Neuronal stem cell (in vitro differentiated cells): ENCODE measurements at regions not wholly inside any gene's neighbourhood (a gene's known extent, or its start where the extent isn't known, plus 50 kb on each side); places are given as distances from the start of the nearest gene placed in this dataset.

Experiments
- DNase-seq: peaks from one replicate; pipeline ENCODE4 v3.0.0-alpha.2; 2013; ENCODE audit warnings: low spot score
- H2AFZ ChIP-seq: one replicate; pipeline ENCODE4 v1.6.1; 2013; ENCODE audit warnings: mild to moderate bottlenecking, low read length, inconsistent platforms
- H2AK5ac ChIP-seq: 2 replicates; pipeline ENCODE4 v1.6.1; 2013; ENCODE audit warnings: low read depth, mild to moderate bottlenecking, inconsistent platforms, low read length, moderate library complexity, mixed read lengths
- H2BK120ac ChIP-seq: 2 replicates; pipeline ENCODE4 v1.6.1; 2013; ENCODE audit warnings: low read depth, mild to moderate bottlenecking, inconsistent platforms, low read length, moderate library complexity, mixed read lengths
- H2BK12ac ChIP-seq: one replicate; pipeline ENCODE4 v1.6.1; 2013; ENCODE audit warnings: low read length, inconsistent platforms
- H2BK15ac ChIP-seq: 2 replicates; pipeline ENCODE4 v1.6.1; 2013; ENCODE audit warnings: mild to moderate bottlenecking, low read length, inconsistent platforms, mixed read lengths
- H2BK5ac ChIP-seq: one replicate; pipeline ENCODE4 v1.6.1; 2013; ENCODE audit warnings: inconsistent platforms, mild to moderate bottlenecking, low read length, moderate library complexity
- H3K14ac ChIP-seq: one replicate; pipeline ENCODE4 v1.6.1; 2013; ENCODE audit warnings: low read length, inconsistent platforms
- H3K18ac ChIP-seq: 2 replicates; pipeline ENCODE4 v1.6.1; 2013; ENCODE audit warnings: low read length, inconsistent platforms
- H3K23ac ChIP-seq: 2 replicates; pipeline ENCODE4 v1.6.1; 2013; ENCODE audit warnings: low read depth, mild to moderate bottlenecking, mixed read lengths, low read length, inconsistent platforms; ENCODE audit not compliant: poor library complexity
- H3K27ac ChIP-seq: replicated peaks from 3 replicates; pipeline ENCODE4 v1.5.1; 2013; ENCODE audit warnings: low read length, inconsistent platforms
- H3K27me3 ChIP-seq, 3 experiments: 2 replicates each; pipeline ENCODE4 v1.6.1; 2013; ENCODE audit warnings: low read length in 3 of 3, mild to moderate bottlenecking in 2 of 3, inconsistent platforms in 1 of 3, low read depth in 1 of 3, mixed read lengths in 1 of 3, moderate library complexity in 1 of 3; ENCODE audit not compliant: control insufficient read depth in 3 of 3, insufficient read depth in 3 of 3
- H3K36me3 ChIP-seq, 2 donors: replicated peaks in 1 of 2; 2 replicates each; pipeline ENCODE4 v1.6.1; 2013; ENCODE audit warnings: low read length in 2 of 2; ENCODE audit not compliant: control insufficient read depth in 2 of 2, insufficient read depth in 2 of 2
- H3K4ac ChIP-seq: 2 replicates; pipeline ENCODE4 v1.6.1; 2013; ENCODE audit warnings: inconsistent platforms, mild to moderate bottlenecking, low read length, moderate library complexity
- H3K4me1 ChIP-seq, 2 donors: 1 replicate in 1 of 2; 2 replicates in 1 of 2; pipeline ENCODE4 v1.6.1; 2013; ENCODE audit warnings: low read length in 2 of 2, low read depth in 1 of 2; ENCODE audit not compliant: control insufficient read depth in 2 of 2, insufficient read depth in 1 of 2
- H3K4me2 ChIP-seq: one replicate; pipeline ENCODE4 v1.6.1; 2013; ENCODE audit warnings: mild to moderate bottlenecking, low read length, inconsistent platforms; ENCODE audit not compliant: insufficient read depth, poor library complexity, severe bottlenecking
- H3K4me3 ChIP-seq, 2 donors: 2 replicates each; pipeline ENCODE4 v1.5.1; 2013; ENCODE audit warnings: low read length in 2 of 2, mild to moderate bottlenecking in 2 of 2, inconsistent platforms in 1 of 2, moderate library complexity in 1 of 2
- H3K79me1 ChIP-seq: one replicate; pipeline ENCODE4 v1.6.1; 2013; ENCODE audit warnings: low read depth, mild to moderate bottlenecking, inconsistent platforms, low read length, moderate library complexity
- H3K9ac ChIP-seq: one replicate; pipeline ENCODE4 v1.6.1; 2013; ENCODE audit warnings: mild to moderate bottlenecking, low read depth, low read length, inconsistent platforms; ENCODE audit not compliant: poor library complexity
- H3K9me3 ChIP-seq, 2 donors: replicated peaks in 1 of 2; 2 replicates each; pipeline versions ENCODE3 to v1.6.1; 2013; ENCODE audit warnings: low read length in 2 of 2, mild to moderate bottlenecking in 2 of 2, inconsistent platforms in 1 of 2, low read depth in 1 of 2, mixed read lengths in 1 of 2, moderate library complexity in 1 of 2; ENCODE audit not compliant: control insufficient read depth in 2 of 2, insufficient read depth in 1 of 2
- H4K8ac ChIP-seq: one replicate; pipeline ENCODE4 v1.6.1; 2013; ENCODE audit warnings: low read depth, mild to moderate bottlenecking, inconsistent platforms, low read length, moderate library complexity
- H4K91ac ChIP-seq: one replicate; pipeline ENCODE4 v1.6.1; 2013; ENCODE audit warnings: low read length, low read depth, mild to moderate bottlenecking, inconsistent platforms; ENCODE audit not compliant: poor library complexity
- WGBS, 2 donors: extraction: QIAGEN DNeasy Blood & Tissue Kit; methylation state at CpG; one replicate each; pipeline ENCODE4 v1.1.7; 2013; ENCODE audit warnings: missing lambda C conversion rate in 2 of 2, mixed read lengths in 1 of 2; ENCODE audit not compliant: insufficient read length in 2 of 2, insufficient replicate concordance in 1 of 2; ENCODE audit errors: extremely low coverage in 2 of 2; 5-methylcytosine and 5-hydroxymethylcytosine counted together

DNA sequence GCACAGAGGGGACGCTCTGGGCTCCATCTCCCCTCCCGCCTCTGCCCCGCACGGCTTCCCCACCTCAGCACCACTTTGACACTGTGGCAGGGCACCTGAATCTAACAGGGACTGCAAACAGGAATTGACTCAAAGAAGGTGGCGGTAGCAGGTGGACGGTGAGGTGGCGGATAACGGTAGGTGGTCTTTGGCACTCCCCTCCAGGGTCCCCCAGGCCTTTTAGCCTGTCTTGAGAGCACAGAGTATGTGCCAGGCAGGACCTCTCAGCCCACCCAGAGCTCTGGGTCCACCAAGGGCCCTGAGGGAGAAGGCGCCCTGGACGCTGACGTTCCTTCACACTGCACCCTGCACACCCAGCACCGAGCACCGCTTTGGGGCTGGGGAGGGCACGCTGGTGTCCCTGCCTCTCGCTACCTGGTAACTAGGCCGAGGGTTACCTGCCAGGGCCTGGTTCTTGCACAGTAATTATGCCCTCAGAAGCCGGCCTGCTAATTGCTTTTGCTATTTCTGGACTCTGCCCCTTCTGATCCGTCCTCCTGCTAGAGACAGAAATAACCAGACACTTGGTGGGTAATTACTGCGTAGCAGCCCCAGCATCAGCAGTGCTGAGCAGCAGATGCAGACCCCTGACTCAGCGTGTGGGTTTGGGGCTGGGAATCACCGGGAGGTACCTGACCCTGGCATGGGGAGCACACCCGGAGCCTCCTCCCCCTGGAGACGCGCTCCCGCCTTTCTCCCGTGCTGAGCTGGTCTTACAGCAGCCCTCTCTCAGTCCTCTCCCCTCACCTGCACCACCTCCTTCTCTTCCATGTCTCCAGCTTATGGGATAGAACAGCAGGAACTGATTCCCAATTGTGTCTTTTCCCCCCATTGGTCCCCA is 103.3 kb upstream of the B3GAT1 start:
- Histone ChIP-seq H3K79me1 (no peaks in the 10 kb centered on the region), H2BK15ac (peak overlapping the region; percentile 32), H2AK5ac (peak overlapping the region; percentile 82), H3K23ac (no peak overlapping the region), H3K4me1 (peaks cover 4 to 10% of the 10 kb centered on the region in 2 donors), H4K8ac (no peak overlapping the region), H3K4me3 (no peak overlapping the region), H3K27me3 (peaks cover 0 to 43% (median 0%) of the 10 kb centered on the region in 3 experiments), H3K27ac (no peak overlapping the region), H3K14ac (no peak overlapping the region), H3K4ac (no peak overlapping the region), H4K91ac (no peak overlapping the region), H2AFZ (no peak overlapping the region), H3K18ac (peak overlapping the region; percentile 88), H2BK12ac (no peak overlapping the region), H3K9ac (no peak overlapping the region), H3K36me3 (no peaks in the 10 kb centered on the region), H2BK120ac (no peak overlapping the region), H2BK5ac (no peak overlapping the region), H3K4me2 (no peak overlapping the region), H3K9me3 (no peaks in the 10 kb centered on the region)
- no CpG with 5 or more reads among the region's 26 CpGs for WGBS, 2 donors
- no peak for DNase-seq

GRCh38 chr11:134514354-134514951 is 102.4 kb upstream of the B3GAT1 start:
- Histone ChIP-seq H4K8ac (no peak overlapping the region), H2BK12ac (no peak overlapping the region), H3K27ac (no peak overlapping the region), H3K4ac (no peak overlapping the region), H3K4me2 (no peak overlapping the region), H2BK15ac (no peak overlapping the region), H2BK5ac (no peak overlapping the region), H3K14ac (no peak overlapping the region), H3K79me1 (no peaks in the 10 kb centered on the region), H3K4me3 (no peak overlapping the region), H2BK120ac (peak overlapping the region; percentile 43), H3K4me1 (peaks cover 4 to 9% of the 10 kb centered on the region in 2 donors), H3K18ac (peak overlapping the region; percentile 21), H2AFZ (no peak overlapping the region), H3K23ac (no peak overlapping the region), H3K9me3 (no peaks in the 10 kb centered on the region), H2AK5ac (no peak overlapping the region), H4K91ac (no peak overlapping the region), H3K27me3 (peaks cover 0 to 42% (median 0%) of the 10 kb centered on the region in 3 experiments), H3K36me3 (no peaks in the 10 kb centered on the region), H3K9ac (peak overlapping the region; percentile 13)
- WGBS, 2 donors = no CpG with 5 or more reads among the region's 10 CpGs
- no peak for DNase-seq

- Histone ChIP-seq H3K23ac (peak overlapping the region; percentile 20), H3K27me3 (peaks cover 0 to 43% (median 0%) of the 10 kb centered on the region in 3 experiments), H3K4me3 (no peak overlapping the region), H3K27ac (no peak overlapping the region), H2BK15ac (no peak overlapping the region), H3K4me1 (peaks cover 4 to 9% of the 10 kb centered on the region in 2 donors), H4K8ac (no peak overlapping the region), H3K9ac (no peak overlapping the region), H4K91ac (no peak overlapping the region), H2BK12ac (no peak overlapping the region), H3K4ac (no peak overlapping the region), H3K79me1 (no peaks in the 10 kb centered on the region), H2AFZ (no peak overlapping the region), H2BK120ac (no peak overlapping the region), H3K9me3 (peaks cover 0 to under 1% of the 10 kb centered on the region in 2 donors), H2BK5ac (no peak overlapping the region), H3K36me3 (no peaks in the 10 kb centered on the region), H3K18ac (peak overlapping the region; percentile 33), H2AK5ac (no peak overlapping the region), H3K4me2 (no peak overlapping the region), H3K14ac (no peak overlapping the region)
- no peak for DNase-seq
- no CpG with 5 or more reads among the region's 18 CpGs for whole genome bisulfite sequencing, 2 donors
Measured at GRCh38 chr11:134513585-134514120, 101.6 kb upstream of the B3GAT1 start.
